GM18508 (cell line): ENCODE measurements at regions not wholly inside any gene's neighbourhood (a gene's known extent, or its start where the extent isn't known, plus 50 kb on each side); places are given as distances from the start of the nearest gene placed in this dataset.
"Not testable (repeated sequence)": the region's sequence is repeated elsewhere in the genome, so short reads cannot be mapped to it uniquely, and the experiment has no call there.

Experiments
- ATAC-seq: cut with Tn5 transposase; IDR thresholded peaks from one replicate; pipeline ENCODE4 v1.9.1; 2021; ENCODE audit warnings: moderate number of reproducible peaks; ENCODE audit not compliant: insufficient read depth, unreplicated experiment

DNA sequence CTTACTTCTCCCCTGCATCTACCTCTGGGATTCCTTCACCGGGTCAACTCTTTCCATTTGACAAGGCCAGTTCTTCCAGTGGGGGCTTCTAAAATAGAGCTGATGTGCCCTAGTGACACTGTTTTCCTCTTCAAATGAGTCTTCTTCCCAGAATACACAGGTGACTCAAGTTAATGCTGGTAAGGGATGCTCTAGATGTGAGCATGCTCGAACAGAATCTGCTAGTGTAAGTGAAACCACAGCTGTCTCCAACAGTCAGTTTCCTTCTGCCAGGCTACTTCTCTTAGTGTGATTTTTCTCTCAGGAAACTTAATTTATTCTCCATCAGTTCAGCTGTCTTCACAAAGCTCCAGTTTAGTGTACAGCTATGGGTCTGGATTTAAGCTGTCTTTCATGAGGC, 194.9 kb upstream of the C1orf87 start:
- no peak for ATAC-seq

DNA sequence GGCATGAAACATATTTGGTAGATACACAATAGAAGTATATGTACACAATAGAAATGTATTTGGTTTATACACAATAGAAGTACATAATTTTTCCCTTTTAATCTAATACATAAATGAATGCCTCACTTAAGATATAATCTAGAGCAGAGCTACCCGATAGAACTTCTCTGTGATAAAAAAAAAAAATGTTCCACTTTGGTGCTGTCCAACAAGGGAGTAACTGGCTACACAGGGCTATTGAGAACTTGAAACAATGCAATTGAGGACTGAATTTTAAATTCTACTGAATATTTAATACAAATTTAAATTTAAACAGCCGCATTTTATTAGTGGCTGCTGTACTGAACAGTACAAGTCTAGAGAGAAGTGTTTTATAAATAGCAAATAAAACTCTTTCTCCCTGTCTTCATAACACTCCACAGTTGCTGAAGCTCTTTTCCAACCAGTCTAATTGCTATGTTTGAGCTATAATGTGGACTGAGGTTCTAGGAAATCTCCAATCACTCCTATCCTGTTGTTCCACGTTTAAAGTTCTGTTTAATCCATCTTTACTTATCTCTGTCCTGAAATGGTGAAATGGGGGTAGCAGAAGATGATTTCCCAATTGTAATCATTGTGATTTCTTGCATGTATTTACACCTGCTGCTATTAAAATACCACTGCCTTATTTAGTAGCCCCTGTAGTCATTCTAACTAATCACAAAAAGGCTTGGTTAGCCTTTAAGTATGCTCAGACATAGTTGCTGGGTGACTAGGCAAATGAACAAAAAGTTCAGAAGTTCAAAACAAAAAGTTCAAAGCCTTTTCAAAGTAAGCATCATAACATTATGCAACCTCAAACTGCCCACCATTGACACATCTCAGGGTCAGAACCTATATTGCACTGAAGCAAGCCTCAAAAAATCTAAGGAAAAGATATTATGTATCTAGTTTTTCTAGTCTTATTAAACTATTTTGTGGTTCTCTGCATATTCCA, 192.3 kb upstream of the C1orf87 start:
- ATAC-seq: no peak

GRCh38 chr1:60262701-60263100, 189.1 kb upstream of the C1orf87 start:
- no peak for ATAC-seq

GRCh38 chr1:60257531-60257930, 184.0 kb upstream of the C1orf87 start:
- ATAC-seq: no peak

DNA sequence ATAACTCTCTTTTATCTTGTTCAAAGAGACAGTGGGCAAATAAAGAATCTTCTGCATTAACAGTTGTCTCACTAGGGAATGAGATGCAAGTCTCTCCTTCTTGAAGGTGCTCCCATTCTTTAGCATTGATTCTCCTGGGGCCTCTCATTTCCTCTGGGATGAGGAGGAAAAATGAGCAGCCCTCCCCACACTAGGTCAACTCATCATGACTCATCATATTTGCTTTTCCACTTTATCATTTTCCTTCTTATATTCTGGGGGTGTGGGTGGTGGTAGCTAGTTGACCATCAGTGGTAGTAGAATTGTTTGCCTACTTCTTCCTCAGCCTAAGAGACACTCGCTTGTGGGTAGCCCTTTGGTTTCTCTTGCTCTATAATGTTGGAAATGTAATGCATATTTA, 182.0 kb upstream of the C1orf87 start:
- ATAC-seq: no peak

DNA sequence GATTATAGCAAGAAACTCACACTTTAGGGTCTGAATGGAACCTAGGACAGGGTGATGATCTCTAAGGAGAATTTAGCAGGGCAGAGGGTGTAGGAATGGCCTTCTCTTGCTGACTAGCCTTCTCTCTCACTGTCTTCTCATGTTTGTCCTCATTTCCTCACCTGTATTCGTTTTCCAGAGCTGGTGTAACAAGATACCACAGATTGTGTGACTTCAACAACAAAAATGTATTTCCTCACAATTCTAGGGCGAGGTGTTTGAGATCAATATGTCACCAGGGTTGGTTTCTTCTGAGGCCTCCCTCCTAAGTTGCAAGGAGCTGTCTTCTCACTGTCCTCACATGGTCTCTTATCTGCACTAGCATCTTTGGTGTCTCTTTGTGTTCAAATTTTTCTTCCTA, 177.9 kb upstream of the C1orf87 start:
- no peak for ATAC-seq

DNA sequence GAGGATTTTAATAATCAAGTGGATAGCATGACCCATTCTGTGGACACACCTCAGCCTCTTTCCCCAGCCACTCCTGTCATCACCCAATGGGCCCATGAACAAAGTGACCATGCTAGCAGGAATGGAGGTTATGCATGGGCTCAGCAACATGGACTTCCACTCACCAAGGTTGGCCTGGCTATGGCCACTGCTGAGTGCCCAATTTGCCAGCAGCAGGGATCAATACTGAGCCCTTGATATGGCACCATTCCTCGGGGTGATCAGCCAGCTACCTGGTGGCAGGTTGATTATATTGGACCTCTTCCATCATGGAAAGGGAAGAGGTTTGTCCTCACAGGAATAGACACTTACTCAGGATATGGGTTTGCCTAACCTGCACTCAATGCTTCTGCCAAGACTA, 173.9 kb upstream of the C1orf87 start:
- not testable (repeated sequence) for ATAC-seq

- ATAC-seq: no peak
Observed at GRCh38 chr1:60245324-60245723, 171.8 kb upstream of the C1orf87 start.

- no peak for ATAC-seq
Observed at GRCh38 chr1:60244906-60245305, 171.3 kb upstream of the C1orf87 start.

DNA sequence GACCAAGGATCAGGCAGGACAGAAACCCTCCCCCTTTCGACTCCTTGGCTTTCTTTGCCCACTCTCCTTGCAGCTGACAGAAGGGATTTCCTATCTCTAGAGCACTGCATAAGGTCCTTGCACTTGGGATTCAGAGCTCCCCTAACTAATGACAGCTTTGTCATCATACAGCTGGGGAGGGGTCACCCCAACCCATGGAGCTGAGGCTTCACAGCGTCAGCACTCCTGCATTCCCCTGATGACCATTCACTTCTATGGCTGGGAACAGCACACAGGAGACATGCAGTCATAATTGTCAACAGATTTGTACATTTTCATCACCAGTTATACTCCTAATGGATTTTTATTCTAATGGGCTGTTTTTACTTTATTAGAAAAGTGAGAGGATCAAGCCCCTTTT, 161.7 kb upstream of the C1orf87 start:
- no peak for ATAC-seq

DNA sequence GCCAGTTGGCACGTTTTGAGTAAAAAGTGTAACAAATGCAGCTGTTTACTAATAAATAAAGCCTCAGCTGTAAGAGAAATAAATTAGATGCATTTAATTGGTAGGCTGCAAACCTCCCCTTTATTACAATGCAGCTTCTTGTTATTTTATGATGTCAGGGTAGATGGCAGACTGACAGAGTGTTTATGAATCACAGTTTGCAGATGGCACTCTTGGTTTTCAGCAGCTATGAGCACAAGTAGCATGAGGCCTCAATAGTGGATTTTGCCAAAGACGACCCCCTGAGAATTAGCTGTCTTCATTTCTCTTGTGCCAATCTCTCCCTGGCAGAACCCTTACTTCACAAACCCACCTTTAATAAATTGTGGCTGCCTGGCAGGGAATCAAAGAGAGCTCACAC, 161.2 kb upstream of the C1orf87 start:
- no peak for ATAC-seq

- ATAC-seq: no peak
Observed at GRCh38 chr1:60229821-60230220, 156.3 kb upstream of the C1orf87 start.

DNA sequence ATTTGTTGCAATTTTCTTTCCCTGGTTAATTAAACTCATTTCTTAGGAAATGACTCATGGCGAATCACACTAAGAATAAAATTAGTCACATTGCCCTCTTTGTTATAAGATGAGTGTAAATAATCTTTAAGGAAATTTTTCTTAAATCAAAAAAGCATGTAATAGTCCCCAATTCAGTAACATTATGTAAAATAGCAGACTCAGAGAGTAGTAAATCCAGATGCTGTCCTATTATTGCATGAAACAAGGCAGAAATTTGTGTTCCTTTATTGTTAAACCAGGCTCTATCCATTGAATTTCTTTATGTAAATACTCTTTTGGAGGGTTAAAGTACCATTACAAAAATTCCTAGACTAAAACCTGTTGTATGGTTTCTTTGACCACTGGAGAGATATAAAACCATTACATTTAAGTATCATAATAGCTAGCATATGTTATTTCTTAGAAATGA, 154.5 kb upstream of the C1orf87 start:
- ATAC-seq: no peak

- ATAC-seq: no peak
Observed at GRCh38 chr1:60227601-60228000, 154.0 kb upstream of the C1orf87 start.

- no peak for ATAC-seq
Observed at GRCh38 chr1:60225486-60225885, 151.9 kb upstream of the C1orf87 start.

- no peak for ATAC-seq
Observed at GRCh38 chr1:60224523-60224922, 151.0 kb upstream of the C1orf87 start.

DNA sequence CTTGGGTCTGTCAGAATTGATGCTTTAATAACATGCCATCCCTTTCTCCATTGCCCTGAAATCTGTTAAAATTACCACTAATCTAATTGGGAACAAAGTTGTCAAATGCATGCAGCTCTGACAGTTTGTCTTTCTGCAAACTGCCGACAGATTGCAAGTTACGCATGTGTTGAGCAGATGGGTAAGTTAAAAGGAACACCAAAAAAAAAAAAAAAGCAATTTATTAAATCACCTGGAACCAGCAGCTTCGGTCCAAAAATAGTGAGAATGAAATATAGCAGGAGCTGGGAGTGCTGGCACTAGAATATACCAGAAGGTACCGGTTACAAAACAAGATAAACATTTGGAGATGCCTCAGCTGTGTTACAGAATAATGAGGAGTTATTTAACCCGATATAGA, 149.6 kb upstream of the C1orf87 start:
- ATAC-seq: no peak

- no peak for ATAC-seq
Observed at GRCh38 chr1:60222360-60223115, 149.0 kb upstream of the C1orf87 start.

- no peak for ATAC-seq
Observed at GRCh38 chr1:60213253-60213652, 139.7 kb upstream of the C1orf87 start.

GRCh38 chr1:60196026-60196425, 122.5 kb upstream of the C1orf87 start:
- ATAC-seq: no peak

DNA sequence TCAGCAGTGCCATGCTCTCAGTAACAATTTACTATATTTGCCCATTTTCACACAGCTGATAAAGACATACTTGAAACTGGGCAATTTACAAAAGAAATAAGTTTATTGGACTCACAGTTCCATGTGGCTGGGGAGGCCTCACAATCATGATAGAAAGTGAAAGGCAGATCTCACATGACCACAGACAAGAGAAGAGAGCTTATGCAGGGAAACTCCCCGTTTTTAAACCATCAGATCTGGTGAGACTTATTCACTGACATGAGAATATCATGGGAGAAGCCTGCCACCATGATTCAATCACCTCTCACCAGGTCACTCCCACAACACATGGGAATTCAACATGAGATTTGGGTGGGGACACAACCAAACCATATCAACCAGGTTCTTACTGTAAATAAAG, 112.1 kb upstream of the C1orf87 start:
- no peak for ATAC-seq
